ENCODE measurements at regions not wholly inside any gene's neighbourhood (a gene's known extent, or its start where the extent isn't known, plus 50 kb on each side); places are given as distances from the start of the nearest gene placed in this dataset.
"Not testable (repeated sequence)": the region's sequence is repeated elsewhere in the genome, so short reads cannot be mapped to it uniquely, and the experiment has no call there.

- not testable (repeated sequence) for DNase-seq (ENCODE audit: low read depth in 4 of 4, low spot score in 1 of 4)
Measured at GRCh38 chrX:149420566-149420965, 84.5 kb downstream of the IDS start.

GRCh38 chrX:149398027-149398426, 107.1 kb downstream of the IDS start:
- DNase-seq (ENCODE audit: low read depth in 4 of 4, low spot score in 1 of 4): no peak

- no peak for DNase-seq (ENCODE audit: low read depth in 4 of 4, low spot score in 1 of 4)
Measured at GRCh38 chrX:149392921-149393320, 112.2 kb downstream of the IDS start.

DNA sequence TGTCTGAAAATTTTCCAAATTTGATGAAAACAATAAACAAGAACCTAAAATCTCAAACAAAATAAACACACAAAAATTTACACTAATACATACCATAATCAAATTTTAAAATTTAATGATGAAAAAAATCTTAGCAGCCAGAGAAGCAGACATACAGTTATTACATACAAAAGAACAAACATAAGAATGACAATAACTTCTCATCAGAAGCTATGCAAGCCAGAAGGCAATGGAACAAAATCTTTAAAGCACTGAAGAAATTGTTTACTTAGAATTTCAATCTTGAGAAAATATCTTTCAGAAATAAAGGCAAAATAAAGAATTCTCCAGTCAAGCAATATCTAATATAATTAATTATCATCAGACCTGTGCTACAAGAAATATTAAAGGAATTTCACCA, 121.3 kb downstream of the IDS start:
- no peak for DNase-seq (ENCODE audit: low read depth in 4 of 4, low spot score in 1 of 4)

GRCh38 chrX:149374751-149375150, 130.4 kb downstream of the IDS start:
- no peak for DNase-seq (ENCODE audit: low read depth in 4 of 4, low spot score in 1 of 4)

DNA sequence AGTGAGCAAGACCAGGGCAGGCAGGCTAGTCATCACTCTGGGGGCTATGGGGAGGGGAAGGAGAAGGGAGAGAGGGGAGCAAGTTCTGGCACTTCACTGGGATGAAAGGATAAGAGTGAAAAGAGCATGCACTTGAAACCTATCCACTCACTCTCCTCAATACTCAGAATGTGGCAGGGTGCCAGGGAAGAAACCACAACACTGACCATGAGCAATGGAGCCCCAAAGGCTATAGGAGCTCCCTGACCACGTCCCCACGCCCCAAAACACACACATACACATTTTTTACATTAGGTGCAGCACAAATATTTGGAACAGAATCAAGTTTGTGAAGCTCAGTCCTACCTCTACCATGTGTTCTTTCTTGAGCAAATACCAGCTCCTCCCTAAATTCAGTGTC, 132.2 kb downstream of the IDS start:
- no peak for DNase-seq (ENCODE audit: low read depth in 4 of 4, low spot score in 1 of 4)

DNA sequence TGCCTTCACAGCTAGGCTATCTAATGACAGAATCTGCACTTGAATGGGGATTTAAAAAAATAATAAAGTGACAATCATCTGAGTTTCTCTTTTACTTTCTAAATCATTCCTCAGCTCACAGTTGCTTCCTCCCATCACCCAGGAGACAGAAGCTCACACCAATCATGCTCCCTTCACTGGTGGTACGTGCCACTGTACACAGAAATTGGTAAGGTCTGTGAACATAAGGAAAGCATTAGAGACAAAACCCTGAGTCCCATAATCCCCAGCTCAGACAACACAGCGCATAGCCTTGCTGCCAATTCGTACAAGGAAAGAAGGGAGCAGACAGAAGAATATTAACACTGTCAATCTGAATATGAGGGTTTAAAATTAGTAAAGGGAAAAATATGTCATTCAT, 133.1 kb downstream of the IDS start:
- DNase-seq (ENCODE audit: low read depth in 4 of 4, low spot score in 1 of 4): no peak

- no peak for DNase-seq (ENCODE audit: low read depth in 4 of 4, low spot score in 1 of 4)
Measured at GRCh38 chrX:149370097-149370496, 135.0 kb downstream of the IDS start.

GRCh38 chrX:149365552-149365951, 139.6 kb downstream of the IDS start:
- DNase-seq (ENCODE audit: low read depth in 4 of 4, low spot score in 1 of 4): no peak

GRCh38 chrX:149365061-149365460, 140.0 kb downstream of the IDS start:
- no peak for DNase-seq (ENCODE audit: low read depth in 4 of 4, low spot score in 1 of 4)

DNA sequence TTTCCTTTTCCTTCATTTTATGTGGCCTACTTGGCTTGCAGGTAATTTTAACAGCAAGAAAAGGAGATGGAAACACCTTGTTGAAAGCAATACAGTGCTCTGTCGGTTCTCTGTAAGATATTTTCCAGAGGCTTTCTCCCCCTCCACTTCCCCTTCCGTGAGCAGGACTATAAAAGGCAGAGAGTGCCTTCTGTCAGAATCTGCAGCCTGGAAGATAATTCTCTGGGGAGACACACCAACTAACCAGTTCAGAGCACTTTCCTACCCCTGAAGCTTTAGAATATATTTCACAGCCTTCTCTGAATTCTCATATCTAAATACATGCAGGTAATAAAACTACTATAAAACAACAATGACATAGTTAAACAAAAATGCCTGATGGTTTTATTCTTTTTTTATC, 141.1 kb downstream of the IDS start:
- no peak for DNase-seq (ENCODE audit: low read depth in 4 of 4, low spot score in 1 of 4)

DNA sequence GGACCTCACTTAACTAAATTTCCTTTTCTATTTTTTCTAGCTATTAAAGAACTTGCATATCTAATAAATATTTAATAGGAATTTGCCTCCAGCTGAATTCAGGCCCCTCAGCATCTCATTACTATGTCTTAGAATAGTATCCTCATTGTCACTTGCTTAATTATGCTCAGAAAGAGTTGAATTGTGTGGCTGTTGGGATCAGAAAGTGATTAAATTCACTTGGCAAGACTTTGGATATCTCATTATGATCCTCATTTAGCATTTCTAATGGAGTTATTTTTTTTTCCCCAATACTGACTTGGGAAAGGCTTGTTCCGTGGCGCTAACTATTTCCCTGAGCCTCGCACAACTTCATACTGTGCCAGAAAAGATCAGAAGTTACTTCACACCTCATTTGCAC, 158.8 kb downstream of the IDS start:
- no peak for DNase-seq (ENCODE audit: low read depth in 4 of 4, low spot score in 1 of 4)

DNA sequence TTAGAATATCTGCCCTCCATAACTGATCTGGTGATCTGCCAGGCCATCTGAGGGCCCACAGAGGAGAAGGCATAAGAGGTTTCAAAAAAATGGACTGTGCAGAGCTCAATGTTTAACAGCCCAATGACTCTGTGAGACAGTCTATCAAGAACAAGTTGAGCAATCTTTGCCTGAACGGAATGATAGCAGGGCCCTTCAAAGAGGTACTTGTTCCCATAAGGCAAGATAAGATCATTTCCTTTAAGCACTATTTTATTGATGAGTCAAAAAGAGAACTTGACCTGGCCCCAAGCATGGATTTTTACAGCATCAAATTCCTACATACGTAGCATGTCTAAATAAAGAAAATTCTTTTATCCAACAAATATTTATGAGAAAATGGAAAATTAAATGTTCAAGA, 182.8 kb downstream of the IDS start:
- no peak for DNase-seq (ENCODE audit: low read depth in 4 of 4, low spot score in 1 of 4)

DNA sequence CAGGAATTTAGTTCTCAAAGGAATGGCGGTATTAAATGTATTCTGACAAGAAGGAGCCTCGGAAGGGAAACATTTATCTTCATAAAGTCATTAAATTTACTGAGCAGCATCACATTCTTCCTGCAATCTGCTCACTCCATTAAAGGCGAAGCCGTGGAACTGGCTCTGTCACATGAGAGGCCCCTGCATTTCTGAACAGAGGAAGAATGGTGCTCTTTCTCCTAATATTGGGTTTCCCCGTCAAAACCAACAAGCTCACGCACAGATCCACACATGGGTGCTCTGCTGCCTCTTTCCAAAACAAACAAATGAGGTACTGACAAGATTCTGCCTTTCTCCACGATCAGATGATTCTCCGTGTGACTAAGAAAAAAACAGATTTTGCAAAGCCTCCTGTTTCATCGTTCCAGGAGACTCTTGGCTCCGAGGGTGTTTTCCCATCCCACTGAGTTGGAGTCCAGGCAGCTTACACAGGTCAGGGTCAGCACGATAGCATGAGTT, 191.2 kb downstream of the IDS start:
- DNase-seq (ENCODE audit: low read depth in 4 of 4, low spot score in 1 of 4): no peak

DNA sequence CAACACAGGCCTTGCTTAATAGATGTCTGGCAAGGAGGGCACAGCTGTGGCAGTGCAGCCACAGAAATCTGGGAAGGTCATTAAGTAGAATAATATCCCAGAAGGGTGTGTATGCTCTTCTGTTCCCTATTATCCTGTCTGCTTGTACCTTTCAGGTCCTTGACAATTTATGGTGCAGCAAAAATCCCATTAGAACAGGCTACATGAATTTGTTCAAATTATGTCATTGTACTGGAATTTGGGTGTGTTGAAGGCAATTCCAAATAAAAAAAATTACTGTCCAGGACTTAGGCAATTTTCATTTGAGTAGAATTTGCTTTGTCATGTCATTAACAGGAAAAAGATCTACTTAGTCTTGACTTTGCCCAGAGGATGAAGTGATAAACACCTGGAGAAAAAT, 192.1 kb downstream of the IDS start:
- DNase-seq (ENCODE audit: low read depth in 4 of 4, low spot score in 1 of 4): no peak

- DNase-seq (ENCODE audit: low read depth in 4 of 4, low spot score in 1 of 4): no peak
Measured at GRCh38 chrX:149312097-149312496, 193.0 kb downstream of the IDS start.

DNA sequence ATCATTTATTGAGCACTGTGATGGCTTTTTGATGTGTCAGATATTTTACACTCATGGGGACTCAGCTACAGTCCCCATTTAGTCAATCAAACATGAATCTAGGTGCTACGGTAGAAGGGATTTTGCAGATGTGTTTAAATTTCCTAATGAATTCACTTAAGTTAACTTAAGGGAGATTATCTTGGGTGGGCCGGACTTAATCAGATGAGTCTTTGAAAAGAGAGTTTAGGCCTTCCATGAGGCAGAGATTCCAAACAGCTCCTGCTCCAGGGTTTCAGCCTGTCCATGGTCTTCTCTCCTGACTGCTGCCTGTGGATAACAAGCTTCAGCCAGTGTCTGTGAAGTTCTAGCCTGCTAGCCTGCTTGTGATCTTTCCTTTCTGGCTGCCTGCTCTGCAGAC, 202.4 kb downstream of the IDS start:
- no peak for DNase-seq (ENCODE audit: low read depth in 4 of 4, low spot score in 1 of 4)

GRCh38 chrX:149298111-149298510, 207.0 kb downstream of the IDS start:
- DNase-seq (ENCODE audit: low read depth in 4 of 4, low spot score in 1 of 4): no peak

DNA sequence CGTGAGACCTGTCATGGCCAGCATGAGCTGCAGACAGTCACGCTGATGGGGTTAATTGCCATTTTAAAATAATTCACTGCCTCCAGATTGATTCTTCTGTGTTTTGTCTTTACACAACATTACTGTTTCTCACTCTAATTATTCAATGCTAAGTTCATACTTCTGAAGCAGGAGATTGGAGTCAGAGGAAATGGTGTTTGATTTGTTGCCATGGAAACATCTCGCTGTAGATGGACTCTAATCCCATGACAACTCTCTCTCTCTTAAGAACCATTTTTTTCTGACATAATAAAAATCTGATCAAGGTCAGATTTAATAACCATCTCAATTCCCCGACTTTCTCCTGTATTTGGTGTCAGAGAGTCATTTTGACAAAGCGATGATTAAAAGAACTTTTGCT, 209.0 kb downstream of the IDS start:
- DNase-seq (ENCODE audit: low read depth in 4 of 4, low spot score in 1 of 4): no peak

GRCh38 chrX:149286940-149287349, 218.2 kb downstream of the IDS start:
- DNase-seq (ENCODE audit: low read depth in 4 of 4, low spot score in 1 of 4): peak in 3 of 4 experiments; percentile 6 to 16 (median 12)

GRCh38 chrX:149284616-149285015, 220.5 kb downstream of the IDS start:
- DNase-seq (ENCODE audit: low read depth in 4 of 4, low spot score in 1 of 4): no peak

GRCh38 chrX:149283853-149284252, 221.3 kb downstream of the IDS start:
- DNase-seq (ENCODE audit: low read depth in 4 of 4, low spot score in 1 of 4): no peak

DNA sequence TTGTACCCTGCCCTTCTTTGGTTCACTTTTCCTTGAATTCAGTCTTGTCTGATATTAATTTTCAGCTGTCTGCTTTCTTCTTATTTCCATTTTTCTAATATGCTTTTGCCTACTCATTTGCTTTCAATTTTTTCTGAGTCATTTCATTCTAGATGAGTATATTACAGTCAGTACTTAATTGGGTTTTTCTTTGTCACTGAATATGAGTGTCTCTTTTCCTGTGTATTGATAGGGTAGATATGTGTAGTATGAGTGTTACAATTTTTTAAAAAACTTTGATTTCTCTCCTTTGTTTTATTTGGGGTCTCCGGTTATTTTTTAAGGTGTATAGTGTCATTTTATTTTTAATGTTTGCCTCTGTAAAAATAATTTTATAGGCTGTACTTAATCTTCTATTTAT, 222.2 kb downstream of the IDS start:
- DNase-seq (ENCODE audit: low read depth in 4 of 4, low spot score in 1 of 4): no peak

- no peak for DNase-seq (ENCODE audit: low read depth in 4 of 4, low spot score in 1 of 4)
Measured at GRCh38 chrX:149280011-149280410, 225.1 kb downstream of the IDS start.
